Fibroblast of the aortic adventitia (primary cell): ENCODE measurements at regions not wholly inside any gene's neighbourhood (a gene's known extent, or its start where the extent isn't known, plus 50 kb on each side); places are given as distances from the start of the nearest gene placed in this dataset.

ENCODE experiments used
- DNase-seq: peaks from one replicate; pipeline ENCODE4 v3.0.0-alpha.2; 2010; ENCODE audit warnings: low read depth
- H3K4me3 ChIP-seq: 2 replicates; pipeline ENCODE4 v1.5.1; 2011; ENCODE audit warnings: low read depth, mild to moderate bottlenecking, control low read depth, low read length, moderate library complexity
- CTCF ChIP-seq: IDR thresholded peaks from 2 replicates; pipeline ENCODE4 v1.5.1; 2011; ENCODE audit warnings: mild to moderate bottlenecking, low read length, control low read depth, inconsistent platforms; ENCODE audit not compliant: insufficient read depth

- no peak overlapping the region for H3K4me3 ChIP-seq
- TF ChIP-seq CTCF = no peak
- DNase-seq = no peak
Measured at GRCh38 chr12:16893426-16893825, 287.5 kb upstream of the LMO3 start.

- TF ChIP-seq CTCF = no peak
- DNase-seq = no peak
- H3K4me3 ChIP-seq = no peak overlapping the region
Measured at GRCh38 chr12:16891673-16892072, 285.7 kb upstream of the LMO3 start.

GRCh38 chr12:16884819-16885218 is 278.9 kb upstream of the LMO3 start:
- DNase-seq = no peak
- H3K4me3 ChIP-seq = no peak overlapping the region
- no peak for TF ChIP-seq CTCF

- TF ChIP-seq CTCF = no peak
- no peak for DNase-seq
- no peak overlapping the region for H3K4me3 ChIP-seq
Measured at GRCh38 chr12:16884056-16884455, 278.1 kb upstream of the LMO3 start.

- DNase-seq = no peak
- no peak for TF ChIP-seq CTCF
- H3K4me3 ChIP-seq = no peak overlapping the region
Measured at GRCh38 chr12:16881986-16882570, 276.1 kb upstream of the LMO3 start.

GRCh38 chr12:16880864-16881285 is 274.9 kb upstream of the LMO3 start:
- DNase-seq = no peak
- no peak overlapping the region for H3K4me3 ChIP-seq
- no peak for TF ChIP-seq CTCF

GRCh38 chr12:16870845-16871244 is 264.9 kb upstream of the LMO3 start:
- DNase-seq = no peak
- H3K4me3 ChIP-seq = no peak overlapping the region
- TF ChIP-seq CTCF = no peak
